NB4 (cell line): ENCODE measurements at regions not wholly inside any gene's neighbourhood (a gene's known extent, or its start where the extent isn't known, plus 50 kb on each side); places are given as distances from the start of the nearest gene placed in this dataset.

Experiments used
- CTCF ChIP-seq: IDR thresholded peaks from one replicate; pipeline ENCODE4 v1.5.1; 2012; ENCODE audit warnings: low read depth, low read length
- MAX ChIP-seq: IDR thresholded peaks from 2 replicates; pipeline ENCODE4 v1.6.1; 2011; ENCODE audit warnings: low read depth, low read length
- POLR2A ChIP-seq: IDR thresholded peaks from 2 replicates; pipeline ENCODE4 v1.6.1; 2011; ENCODE audit warnings: mild to moderate bottlenecking; ENCODE audit not compliant: insufficient read length; ENCODE audit errors: extremely low read depth

- TF ChIP-seq CTCF (no peak), POLR2A (no peak), MAX (no peak)
Measured at GRCh38 chr1:218079820-218080219, 205.3 kb upstream of the RRP15 start.
